ENCODE measurements at regions not wholly inside any gene's neighbourhood (a gene's known extent, or its start where the extent isn't known, plus 50 kb on each side); places are given as distances from the start of the nearest gene placed in this dataset.

- no peak overlapping the region for H3T11ph ChIP-seq (ENCODE audit: low read length)
- no peak overlapping the region for H4K5ac ChIP-seq (ENCODE audit: insufficient read length, low read depth, low read length)
- Mint-ChIP-seq H3K27me3 (ENCODE audit: low read depth) (no peaks in the 10 kb centered on the region), H3K36me3 (ENCODE audit: insufficient read depth in 1 of 3, low read depth in 3 of 3) (no peaks in the 10 kb centered on the region), H3K4me1 (0 out of 4 replicates have a peak, but pooled peaks cover 0 to 4% of the 10 kb centered on the region in 2 experiments), H3K27ac (no peak overlapping the region), H3K4me3 (no peak overlapping the region), H3K9me3 (no peaks in the 10 kb centered on the region)
- H3K4me1 ChIP-seq (ENCODE audit: insufficient read depth, low read length) = no peaks in the 10 kb centered on the region
- no peaks in the 10 kb centered on the region for H3K23me2 ChIP-seq (ENCODE audit: insufficient read length, low read depth, low read length, poor library complexity, severe bottlenecking)
- no peaks in the 10 kb centered on the region for H4K20me1 ChIP-seq (ENCODE audit: control insufficient read depth, insufficient read depth, insufficient read length)
- H3K14ac ChIP-seq (ENCODE audit: insufficient read depth, low read length) = no peak overlapping the region
- no peak overlapping the region for H4K8ac ChIP-seq (replicated peaks; ENCODE audit: insufficient read length, low read depth, low read length)
- H2BK5ac ChIP-seq (ENCODE audit: insufficient read length, low read length) = no peak overlapping the region
- H3K27ac ChIP-seq (ENCODE audit: insufficient read length, low read depth, low read length) = no peak overlapping the region
- H3K79me1 ChIP-seq (ENCODE audit: insufficient read depth, low read depth, low read length, poor library complexity, severe bottlenecking) = no peaks in the 10 kb centered on the region
- H3K9ac ChIP-seq (ENCODE audit: extremely low read depth, insufficient read length, low read length) = no peak overlapping the region
- H3K9me3 ChIP-seq (ENCODE audit: control insufficient read depth, low read depth, low read length) = no peaks in the 10 kb centered on the region
- no peaks in the 10 kb centered on the region for H3K79me2 ChIP-seq (ENCODE audit: insufficient read depth, low read length)
- H3K18ac ChIP-seq (ENCODE audit: insufficient read length, low read depth, low read length) = no peak overlapping the region
- no peak overlapping the region for H3K23ac ChIP-seq (ENCODE audit: insufficient read length, low read depth, low read length)
- no CpG with 5 or more reads among the region's 6 CpGs for WGBS (ENCODE audit: extremely low coverage, insufficient read length, low lambda C conversion rate)
- H3K27me3 ChIP-seq (ENCODE audit: insufficient read depth, low read length) = no peaks in the 10 kb centered on the region
- H2BK20ac ChIP-seq (ENCODE audit: low read depth, low read length, poor library complexity, severe bottlenecking) = no peak overlapping the region
- H4K91ac ChIP-seq (ENCODE audit: insufficient read length, low read depth, low read length) = no peak overlapping the region
- no peak for DNase-seq
- H2AK5ac ChIP-seq (ENCODE audit: insufficient read length, low read length) = no peak overlapping the region
- no peak overlapping the region for H3K56ac ChIP-seq (ENCODE audit: insufficient read length, low read depth, low read length)
- H2BK120ac ChIP-seq (ENCODE audit: low read depth, low read length, poor library complexity, severe bottlenecking) = no peak overlapping the region
- H3K4me2 ChIP-seq (ENCODE audit: insufficient read depth, insufficient read length, low read length) = no peak overlapping the region
- no peak overlapping the region for H3K4ac ChIP-seq (ENCODE audit: low read depth, low read length)
- TF ChIP-seq CTCF (conservative IDR thresholded peaks at IDR 0.05) = no peak
- H2AFZ ChIP-seq (ENCODE audit: low read length) = no peak overlapping the region
- no peak overlapping the region for H2BK15ac ChIP-seq (ENCODE audit: low read depth, low read length)
- no peak overlapping the region for H2BK12ac ChIP-seq (ENCODE audit: insufficient read length, low read depth, low read length)
Measured at GRCh38 chr9:107566611-107567061, 77.1 kb upstream of the KLF4 start.
